ENCODE measurements at regions not wholly inside any gene's neighbourhood (a gene's known extent, or its start where the extent isn't known, plus 50 kb on each side); places are given as distances from the start of the nearest gene placed in this dataset.

GRCh38 chr16:5580296-5580695 is 482.7 kb upstream of the EEF2KMT start:
- H3K4ac ChIP-seq (ENCODE audit: low read depth, low read length), result no peak overlapping the region
- no peak overlapping the region for H2AFZ ChIP-seq (replicated peaks; ENCODE audit: low read length, poor library complexity)
- peaks cover 32% of the 10 kb centered on the region for H3K9me3 ChIP-seq (ENCODE audit: control insufficient read depth, insufficient read depth, low read length)
- H2BK15ac ChIP-seq (ENCODE audit: low read depth, low read length), result no peak overlapping the region
- H3K23ac ChIP-seq (ENCODE audit: low read depth, low read length), result no peak overlapping the region
- H2BK20ac ChIP-seq (ENCODE audit: low read depth, low read length), result no peak overlapping the region
- H2BK120ac ChIP-seq (ENCODE audit: low read depth, low read length), result no peak overlapping the region
- no peak overlapping the region for H3K18ac ChIP-seq (ENCODE audit: low read depth, low read length)
- CTCF ChIA-PET, result no interaction called here
- TF ChIP-seq RFX5 (IDR thresholded peaks at IDR 0.05; ENCODE audit: low read depth, low read length) (no peak), SMC3 (IDR thresholded peaks at IDR 0.05; ENCODE audit: low read depth, low read length) (no peak), CHD1 (IDR thresholded peaks at IDR 0.05; ENCODE audit: low read depth, low read length) (no peak)
- H3K4me2 ChIP-seq (ENCODE audit: low read depth, low read length), result no peak overlapping the region
- H3K4me3 ChIP-seq (ENCODE audit: insufficient read depth, low read depth, low read length), result no peak overlapping the region
- no peaks in the 10 kb centered on the region for H3K79me1 ChIP-seq (ENCODE audit: low read depth in 1 of 2, low read length in 2 of 2)
- H2AK9ac ChIP-seq (replicated peaks; ENCODE audit: low read depth, low read length, poor library complexity), result peak overlapping the region; percentile 16
- H3K36me3 ChIP-seq (ENCODE audit: control insufficient read depth, insufficient read depth, low read length), result no peaks in the 10 kb centered on the region
- no peaks in the 10 kb centered on the region for H3K4me1 ChIP-seq (ENCODE audit: control insufficient read depth, insufficient read depth, low read length)
- no peak overlapping the region for H2AK5ac ChIP-seq (ENCODE audit: low read depth, low read length)
- H4K91ac ChIP-seq (ENCODE audit: insufficient read depth, low read depth, low read length), result no peak overlapping the region
- no peak overlapping the region for H3K27ac ChIP-seq (ENCODE audit: insufficient read depth, low read length)
- no peak overlapping the region for H3K14ac ChIP-seq (replicated peaks; ENCODE audit: low read depth, low read length)
- POLR2A ChIA-PET (ENCODE audit: unreplicated experiment), result no interaction called here
- ATAC-seq (ENCODE audit: low read depth) (no peak), DNase-seq (no peak)
- no peaks in the 10 kb centered on the region for H3K27me3 ChIP-seq (ENCODE audit: control insufficient read depth, insufficient read depth, low read length)
- H3K56ac ChIP-seq (ENCODE audit: extremely low read depth, insufficient read depth, low read length), result no peak overlapping the region
- H4K20me1 ChIP-seq (ENCODE audit: insufficient read depth, low read length), result no peaks in the 10 kb centered on the region
- in situ Hi-C loops (cut with MboI; ENCODE audit: low sequenced_read_pairs), result no loop called here
- H4K8ac ChIP-seq (ENCODE audit: low read depth in 2 of 2, low read length in 2 of 2), result no peak overlapping the region
- H3K9me1 ChIP-seq (ENCODE audit: insufficient read depth, low read length), result no peaks in the 10 kb centered on the region
- whole genome bisulfite sequencing, 2 experiments (ENCODE audit: extremely low coverage in 2 of 2, insufficient read length in 1 of 2), result 100% methylated on average over 1 of the region's 8 CpGs; no CpG with 5 or more reads in 1 of the 2 experiments
- dilution Hi-C loops (cut with HindIII; ENCODE audit: low sequenced_read_pairs, unreplicated experiment), result no loop called here
- no peak overlapping the region for H2BK5ac ChIP-seq (ENCODE audit: low read depth, low read length, poor library complexity, severe bottlenecking)
- intact Hi-C loops (cut with micrococcal nuclease), result no loop called here
- no TSS peak for BruUV-seq (replicated peaks)
- no peak overlapping the region for H3K9ac ChIP-seq (ENCODE audit: low read depth, low read length)
- no peak overlapping the region for H4K5ac ChIP-seq (ENCODE audit: low read depth, low read length)
